HepG2 (cell line): ENCODE measurements at regions not wholly inside any gene's neighbourhood (a gene's known extent, or its start where the extent isn't known, plus 50 kb on each side); places are given as distances from the start of the nearest gene placed in this dataset.

Experiments used
- ARNT ChIP-seq: fragments of 450-650 bp; IDR thresholded peaks from 2 replicates; pipeline ENCODE4 v1.6.1; 2017
- KDM4B ChIP-seq: sonication (generic); formaldehyde crosslinking; IDR thresholded peaks from 2 replicates; pipeline ENCODE4 v1.4.0; 2020; ENCODE audit warnings: missing genetic modification reagents
- MAFK ChIP-seq, 2 experiments: IDR thresholded peaks in 1 of 2; conservative IDR thresholded peaks in 1 of 2; 2 replicates each; pipeline ENCODE4 v1.6.1; 2011; ENCODE audit warnings: improper control_type of control experiment in 2 of 2, low read length in 2 of 2
- RAD51 ChIP-seq: fragments of 450-650 bp; IDR thresholded peaks from 2 replicates; pipeline ENCODE4 v1.6.1; 2016; ENCODE audit warnings: borderline replicate concordance
- RELA ChIP-seq: sonication (generic); formaldehyde crosslinking; IDR thresholded peaks from 2 replicates; pipeline ENCODE4 v1.4.0; 2020; ENCODE audit warnings: missing genetic modification reagents
- TCF12 ChIP-seq, 2 experiments: fragments of 450-650 bp in 1 of 2; sonication (generic) in 1 of 2; formaldehyde crosslinking in 1 of 2; IDR thresholded peaks; 2 replicates each; pipeline versions ENCODE4 v1.6.1 to v1.8.0; 2017 to 2022; ENCODE audit warnings: antibody characterized with exemption in 1 of 2, mild to moderate bottlenecking in 1 of 2, missing genetic modification reagents in 1 of 2, moderate library complexity in 1 of 2
- ZNF335 ChIP-seq: sonication (generic); formaldehyde crosslinking; IDR thresholded peaks from 2 replicates; pipeline ENCODE4 v1.4.0; 2020; ENCODE audit warnings: missing genetic modification reagents
- TF ChIP-seq, protein P1 (sequence below): sonication (generic); formaldehyde crosslinking; IDR thresholded peaks from 2 replicates; pipeline ENCODE4 v1.5.0; 2020; ENCODE audit warnings: mild to moderate bottlenecking, missing genetic modification reagents, moderate library complexity
- TF ChIP-seq, protein P2 (sequence below): sonication (generic); formaldehyde crosslinking; conservative IDR thresholded peaks from 2 replicates; pipeline ENCODE4 v1.8.0; 2022; ENCODE audit warnings: mild to moderate bottlenecking, moderate library complexity, missing genetic modification reagents
- TF ChIP-seq, protein P3 (sequence below), 2 experiments: sonication (generic) in 1 of 2; formaldehyde crosslinking in 1 of 2; IDR thresholded peaks; 2 replicates each; pipeline versions ENCODE4 v1.4.0 to v1.6.1; 2016 to 2020; ENCODE audit warnings: borderline replicate concordance in 1 of 2, low read depth in 1 of 2, mild to moderate bottlenecking in 1 of 2, missing genetic modification reagents in 1 of 2

DNA sequence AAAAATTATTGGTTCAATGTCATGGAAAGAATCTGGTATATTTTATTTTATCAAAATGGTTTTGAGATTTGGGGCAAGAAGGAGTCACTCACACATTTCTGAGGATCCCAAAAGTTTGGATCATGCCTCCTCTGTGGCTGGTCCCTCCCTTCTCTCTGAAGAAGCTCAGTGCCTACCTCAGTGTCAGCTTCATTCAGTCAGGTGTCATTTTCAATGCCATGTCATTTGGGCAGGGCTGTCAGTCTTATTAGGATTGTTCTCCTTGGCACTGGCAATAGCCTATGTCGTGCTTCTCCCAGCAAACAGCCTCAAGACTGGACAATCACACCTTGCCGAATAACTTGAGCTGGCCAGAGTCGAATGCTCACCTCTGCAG, 264.5 kb upstream of the CAMK1G start:
- TF ChIP-seq KDM4B (CRISPR knock-in tag) (no peak), RELA (CRISPR knock-in tag) (no peak), MAFK (conservative IDR thresholded peaks at IDR 0.05 in 1 of 2, IDR thresholded peaks at IDR 0.05 in 1 of 2; ENCODE audit: low read length in 2 of 2) (no peak), RAD51 (no peak), ZNF335 (CRISPR knock-in tag) (no peak), TCF12 (IDR thresholded peaks at IDR 0.05) (no peak), TCF12 (CRISPR knock-in tag; IDR thresholded peaks at IDR 0.05) (no peak), ARNT (no peak)
- TF ChIP-seq, protein P1, sequence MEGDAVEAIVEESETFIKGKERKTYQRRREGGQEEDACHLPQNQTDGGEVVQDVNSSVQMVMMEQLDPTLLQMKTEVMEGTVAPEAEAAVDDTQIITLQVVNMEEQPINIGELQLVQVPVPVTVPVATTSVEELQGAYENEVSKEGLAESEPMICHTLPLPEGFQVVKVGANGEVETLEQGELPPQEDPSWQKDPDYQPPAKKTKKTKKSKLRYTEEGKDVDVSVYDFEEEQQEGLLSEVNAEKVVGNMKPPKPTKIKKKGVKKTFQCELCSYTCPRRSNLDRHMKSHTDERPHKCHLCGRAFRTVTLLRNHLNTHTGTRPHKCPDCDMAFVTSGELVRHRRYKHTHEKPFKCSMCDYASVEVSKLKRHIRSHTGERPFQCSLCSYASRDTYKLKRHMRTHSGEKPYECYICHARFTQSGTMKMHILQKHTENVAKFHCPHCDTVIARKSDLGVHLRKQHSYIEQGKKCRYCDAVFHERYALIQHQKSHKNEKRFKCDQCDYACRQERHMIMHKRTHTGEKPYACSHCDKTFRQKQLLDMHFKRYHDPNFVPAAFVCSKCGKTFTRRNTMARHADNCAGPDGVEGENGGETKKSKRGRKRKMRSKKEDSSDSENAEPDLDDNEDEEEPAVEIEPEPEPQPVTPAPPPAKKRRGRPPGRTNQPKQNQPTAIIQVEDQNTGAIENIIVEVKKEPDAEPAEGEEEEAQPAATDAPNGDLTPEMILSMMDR (CRISPR knock-in tag): no peak
- TF ChIP-seq, protein P2, sequence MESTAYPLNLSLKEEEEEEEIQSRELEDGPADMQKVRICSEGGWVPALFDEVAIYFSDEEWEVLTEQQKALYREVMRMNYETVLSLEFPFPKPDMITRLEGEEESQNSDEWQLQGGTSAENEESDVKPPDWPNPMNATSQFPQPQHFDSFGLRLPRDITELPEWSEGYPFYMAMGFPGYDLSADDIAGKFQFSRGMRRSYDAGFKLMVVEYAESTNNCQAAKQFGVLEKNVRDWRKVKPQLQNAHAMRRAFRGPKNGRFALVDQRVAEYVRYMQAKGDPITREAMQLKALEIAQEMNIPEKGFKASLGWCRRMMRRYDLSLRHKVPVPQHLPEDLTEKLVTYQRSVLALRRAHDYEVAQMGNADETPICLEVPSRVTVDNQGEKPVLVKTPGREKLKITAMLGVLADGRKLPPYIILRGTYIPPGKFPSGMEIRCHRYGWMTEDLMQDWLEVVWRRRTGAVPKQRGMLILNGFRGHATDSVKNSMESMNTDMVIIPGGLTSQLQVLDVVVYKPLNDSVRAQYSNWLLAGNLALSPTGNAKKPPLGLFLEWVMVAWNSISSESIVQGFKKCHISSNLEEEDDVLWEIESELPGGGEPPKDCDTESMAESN: no peak
- TF ChIP-seq, protein P3, sequence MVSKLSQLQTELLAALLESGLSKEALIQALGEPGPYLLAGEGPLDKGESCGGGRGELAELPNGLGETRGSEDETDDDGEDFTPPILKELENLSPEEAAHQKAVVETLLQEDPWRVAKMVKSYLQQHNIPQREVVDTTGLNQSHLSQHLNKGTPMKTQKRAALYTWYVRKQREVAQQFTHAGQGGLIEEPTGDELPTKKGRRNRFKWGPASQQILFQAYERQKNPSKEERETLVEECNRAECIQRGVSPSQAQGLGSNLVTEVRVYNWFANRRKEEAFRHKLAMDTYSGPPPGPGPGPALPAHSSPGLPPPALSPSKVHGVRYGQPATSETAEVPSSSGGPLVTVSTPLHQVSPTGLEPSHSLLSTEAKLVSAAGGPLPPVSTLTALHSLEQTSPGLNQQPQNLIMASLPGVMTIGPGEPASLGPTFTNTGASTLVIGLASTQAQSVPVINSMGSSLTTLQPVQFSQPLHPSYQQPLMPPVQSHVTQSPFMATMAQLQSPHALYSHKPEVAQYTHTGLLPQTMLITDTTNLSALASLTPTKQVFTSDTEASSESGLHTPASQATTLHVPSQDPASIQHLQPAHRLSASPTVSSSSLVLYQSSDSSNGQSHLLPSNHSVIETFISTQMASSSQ (IDR thresholded peaks at IDR 0.05; ENCODE audit: low read depth): no peak
- TF ChIP-seq, protein P3 (CRISPR knock-in tag; IDR thresholded peaks at IDR 0.05; ENCODE audit: borderline replicate concordance): no peak
